Tongue (tissue), 1 donor: ENCODE measurements at regions not wholly inside any gene's neighbourhood (a gene's known extent, or its start where the extent isn't known, plus 50 kb on each side); places are given as distances from the start of the nearest gene placed in this dataset.
A peak's percentile ranks its signal among the peaks of the same experiment; 100 is the strongest.
"Not testable (repeated sequence)": the region's sequence is repeated elsewhere in the genome, so short reads cannot be mapped to it uniquely, and the experiment has no call there.

Experiments
- DNase-seq: peaks from one replicate; pipeline ENCODE4 v3.0.0-alpha.2; 2015

DNA sequence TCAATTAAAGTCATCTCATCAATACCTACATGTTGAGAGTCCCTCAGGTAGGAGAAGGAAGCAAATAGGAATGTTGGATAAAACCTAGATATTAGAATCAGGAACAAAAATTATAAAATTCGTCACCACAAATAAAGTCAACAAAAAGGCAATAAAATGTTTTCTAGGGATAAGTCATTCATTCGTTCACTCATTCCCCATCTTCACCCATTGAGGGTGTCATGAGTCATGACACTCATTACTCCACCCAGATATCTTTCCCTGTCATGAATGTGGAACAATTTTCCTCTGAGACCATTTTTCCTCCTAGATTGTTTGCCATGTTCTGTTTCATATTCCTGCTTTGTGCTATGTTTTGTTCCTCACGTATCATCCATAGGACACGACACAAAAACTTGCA lies 50.9 kb upstream of the OLIG3 start:
- DNase-seq, result no peak

DNA sequence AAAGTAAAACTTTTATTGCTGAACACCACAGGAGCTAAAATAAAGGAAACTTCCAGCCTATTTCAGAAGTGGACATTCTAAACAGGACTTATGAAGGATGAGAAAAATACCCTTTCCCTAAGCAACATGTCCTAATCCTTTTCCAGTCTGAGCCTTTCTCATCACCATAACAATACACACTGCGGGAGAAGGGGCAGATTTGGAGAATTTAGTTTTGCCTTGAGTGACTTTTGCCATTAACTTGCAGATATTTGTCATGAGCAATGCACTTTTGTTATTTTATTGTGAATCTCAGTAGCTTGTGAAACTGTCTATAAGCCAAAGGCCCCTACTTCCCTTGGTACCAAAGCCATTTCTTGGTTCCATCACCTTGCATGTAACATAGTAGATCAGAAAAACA lies 53.0 kb upstream of the OLIG3 start:
- no peak for DNase-seq

DNA sequence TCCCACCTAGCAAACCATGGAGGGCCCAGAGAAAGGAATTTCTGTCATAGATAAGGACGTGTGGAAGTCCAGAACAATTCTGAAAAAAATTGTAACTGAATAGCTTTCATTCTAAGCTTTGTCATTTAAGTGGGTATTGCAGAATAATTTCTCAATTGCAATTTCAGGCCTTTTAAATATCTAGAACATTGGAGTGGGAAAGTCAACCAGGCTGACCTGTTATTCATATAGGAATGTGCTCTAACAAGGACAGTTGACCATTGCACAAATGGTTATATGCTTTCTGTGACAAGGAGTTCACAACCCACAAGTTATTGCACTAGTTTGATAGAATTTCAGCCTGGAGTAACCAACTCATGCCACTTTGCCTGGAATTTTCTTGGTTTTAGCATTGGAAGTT lies 53.4 kb upstream of the OLIG3 start:
- DNase-seq, result no peak

DNA sequence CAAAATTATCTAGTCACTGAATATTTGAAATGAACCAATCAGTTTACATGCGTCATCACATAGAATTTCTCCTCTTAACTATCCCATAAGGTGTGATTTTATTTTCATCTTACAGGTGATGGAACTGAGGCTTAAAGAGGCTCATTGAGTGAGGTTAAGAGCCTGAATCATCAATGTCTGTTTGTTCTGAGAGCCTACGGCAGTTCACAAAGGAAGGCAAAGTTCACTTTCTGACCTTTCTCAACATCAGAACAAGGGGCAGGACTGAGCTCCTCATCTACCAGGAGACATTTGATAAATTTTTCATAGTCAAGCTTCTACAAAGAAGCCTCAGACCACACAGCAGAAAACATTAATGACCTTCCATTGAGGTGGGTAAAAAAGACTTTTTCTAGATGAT lies 54.9 kb upstream of the OLIG3 start:
- no peak for DNase-seq

DNA sequence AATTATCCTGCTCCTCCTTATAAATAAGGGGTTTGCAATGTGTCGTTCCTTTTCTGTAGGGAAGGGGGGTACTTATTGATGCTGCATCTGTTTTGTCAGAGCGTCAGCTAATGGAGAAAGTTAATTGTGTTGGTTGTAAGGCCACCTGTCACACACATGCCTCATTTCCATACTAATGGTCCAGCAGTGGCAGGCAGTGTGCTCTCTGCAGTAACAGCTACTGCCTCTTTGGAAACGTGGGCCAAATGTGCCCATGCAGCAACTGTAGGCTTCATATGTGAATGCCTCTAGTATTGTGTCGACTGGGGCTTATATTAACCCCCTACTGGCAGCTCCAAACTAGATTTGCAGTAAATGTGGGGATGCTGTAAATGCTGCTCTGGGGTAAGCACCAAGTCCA lies 56.3 kb upstream of the OLIG3 start:
- no peak for DNase-seq

DNA sequence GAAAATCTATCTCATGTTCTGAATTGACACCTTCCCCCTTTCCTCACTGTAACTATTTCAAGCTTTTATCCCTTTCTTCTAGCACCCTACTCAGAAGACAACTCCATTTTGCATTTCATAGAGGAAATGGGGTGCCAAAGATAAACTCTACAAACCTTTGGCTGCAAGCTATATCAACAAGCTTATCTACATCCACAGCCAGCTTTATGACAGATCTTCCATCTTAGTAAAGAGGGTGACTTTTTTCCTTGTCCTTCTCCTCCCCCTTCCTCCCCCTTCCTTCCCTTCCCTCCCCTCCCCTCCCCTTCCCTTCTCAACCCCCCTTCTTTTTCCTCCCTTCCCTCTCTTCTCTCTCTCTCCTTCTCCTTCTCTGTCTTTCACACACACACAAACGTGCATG lies 58.0 kb upstream of the OLIG3 start:
- DNase-seq, result no peak

DNA sequence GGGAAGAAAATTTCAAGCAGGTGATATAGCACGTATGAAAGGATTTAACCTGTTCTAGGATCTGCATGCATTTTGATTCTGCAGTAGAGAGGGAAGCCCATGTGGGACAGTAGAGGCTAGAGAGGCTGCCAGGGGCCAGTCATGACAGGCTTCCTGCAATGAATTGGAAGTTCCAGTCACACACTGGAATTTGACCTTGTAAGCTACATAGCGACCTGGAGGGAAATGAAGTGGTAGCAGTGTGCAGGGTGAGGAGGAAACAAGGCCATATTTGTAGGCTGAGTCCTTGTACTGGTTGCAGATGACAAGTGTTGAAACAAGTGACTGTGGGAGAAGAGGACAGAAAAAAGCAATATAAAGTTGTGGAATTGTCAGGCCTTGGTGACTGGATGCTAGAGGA lies 58.6 kb upstream of the OLIG3 start:
- DNase-seq, result no peak

DNA sequence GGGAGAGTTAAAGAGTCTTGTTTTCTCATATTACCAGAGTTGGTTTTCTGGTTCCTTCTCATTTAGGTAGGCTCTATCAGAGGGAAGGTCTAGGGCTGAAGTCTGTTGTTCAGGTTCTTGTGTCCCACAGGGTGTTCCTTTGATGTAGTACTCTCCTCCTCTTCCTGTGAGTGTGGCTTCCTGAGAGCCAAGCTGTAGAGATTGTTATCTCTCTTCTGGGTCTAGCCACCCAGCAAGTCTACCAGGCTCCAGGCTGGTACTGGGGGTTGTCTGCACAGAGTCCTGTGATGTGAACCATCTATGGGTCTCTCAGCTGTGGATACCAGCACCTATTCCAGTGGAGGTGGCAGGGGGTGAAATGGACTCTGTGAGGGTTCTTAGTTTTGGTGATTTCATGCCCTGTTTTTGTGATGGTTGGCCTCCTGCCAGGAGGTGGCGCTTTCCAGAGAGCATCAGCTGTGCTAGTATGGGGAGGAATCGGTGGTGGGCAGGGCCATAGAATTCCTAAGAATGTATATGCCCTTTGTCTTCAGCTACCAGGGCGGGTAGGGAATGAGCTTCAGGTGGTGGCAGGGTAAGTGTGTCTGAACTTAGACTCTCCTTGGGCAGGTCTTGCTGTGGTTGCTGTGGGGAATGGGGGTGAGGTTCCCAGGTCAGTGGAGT lies 65.5 kb upstream of the OLIG3 start:
- not testable (repeated sequence) for DNase-seq

DNA sequence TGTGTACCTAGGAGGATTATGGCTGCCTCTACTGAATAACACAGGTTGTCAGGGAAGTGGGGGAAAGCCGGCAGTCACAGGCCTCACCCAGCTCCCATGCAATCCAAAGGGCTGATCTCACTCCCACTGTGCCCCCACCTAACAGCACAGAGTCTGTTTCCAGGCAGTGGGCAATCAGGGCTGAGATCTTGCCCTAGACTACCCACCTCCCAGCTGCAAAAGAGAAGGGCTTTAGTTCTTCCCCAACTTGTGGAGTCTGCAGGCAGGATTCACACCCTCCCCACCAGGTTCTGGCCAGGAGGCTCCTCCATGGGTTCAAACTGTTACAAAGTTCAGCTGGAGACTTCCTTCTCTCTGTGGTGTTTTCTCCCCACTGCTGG lies 66.0 kb upstream of the OLIG3 start:
- DNase-seq, result no peak

DNA sequence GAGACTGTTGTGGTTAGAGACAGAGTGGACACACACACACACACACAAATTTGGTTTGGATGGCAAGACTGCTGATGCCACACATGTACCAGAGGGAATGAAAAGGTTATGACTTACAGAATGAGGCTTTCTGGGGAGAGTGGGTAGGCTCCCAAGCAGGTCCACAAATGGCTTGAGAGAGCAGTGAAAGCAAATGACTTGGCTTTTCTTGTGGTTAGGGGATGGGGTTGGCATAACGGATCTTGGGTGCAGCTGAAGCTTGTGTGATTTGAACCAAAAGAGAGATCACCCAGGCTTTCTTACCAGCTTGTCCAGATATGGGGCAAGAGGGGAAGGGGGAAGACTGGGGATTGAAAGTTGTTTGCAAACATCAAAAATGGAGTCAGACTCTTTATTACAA lies 73.9 kb upstream of the OLIG3 start:
- no peak for DNase-seq

DNA sequence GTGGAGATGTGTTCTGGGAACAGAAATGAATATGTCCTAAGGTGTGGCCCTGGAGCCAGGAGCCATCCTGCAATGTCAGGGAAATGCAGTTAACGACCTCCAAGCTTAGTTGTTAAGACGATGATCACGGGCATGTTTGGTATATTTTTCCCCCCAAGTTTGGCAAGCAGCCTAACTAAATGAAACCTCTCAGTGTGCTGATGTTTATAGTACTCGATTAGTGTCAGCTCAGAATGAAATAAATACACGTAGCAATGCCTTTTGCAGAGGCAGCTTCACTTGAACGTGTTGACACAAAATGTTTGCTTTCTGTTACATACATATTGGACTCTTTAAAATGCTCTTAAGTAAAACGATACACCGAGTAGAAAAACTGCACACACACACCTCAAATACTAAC lies 76.2 kb upstream of the OLIG3 start:
- DNase-seq, result peak; percentile 54

DNA sequence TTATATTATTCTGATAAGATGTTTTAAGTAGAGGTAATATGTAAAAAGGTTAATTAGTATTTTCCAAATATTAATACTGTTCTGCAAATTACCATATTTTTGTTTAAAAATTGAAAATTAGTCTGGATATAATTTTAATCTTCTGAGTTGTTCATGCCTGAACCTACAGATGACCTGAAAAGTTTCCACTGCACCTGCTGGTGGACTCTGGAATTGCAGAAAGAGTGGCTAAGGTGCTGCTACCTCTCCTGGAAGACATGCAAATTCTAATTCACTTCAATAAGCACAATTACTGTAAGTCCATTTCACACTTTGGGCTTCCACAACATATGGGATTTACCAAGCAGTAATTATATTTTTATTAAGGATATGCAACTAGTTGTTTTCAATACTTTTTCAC lies 77.7 kb upstream of the OLIG3 start:
- DNase-seq, result no peak

DNA sequence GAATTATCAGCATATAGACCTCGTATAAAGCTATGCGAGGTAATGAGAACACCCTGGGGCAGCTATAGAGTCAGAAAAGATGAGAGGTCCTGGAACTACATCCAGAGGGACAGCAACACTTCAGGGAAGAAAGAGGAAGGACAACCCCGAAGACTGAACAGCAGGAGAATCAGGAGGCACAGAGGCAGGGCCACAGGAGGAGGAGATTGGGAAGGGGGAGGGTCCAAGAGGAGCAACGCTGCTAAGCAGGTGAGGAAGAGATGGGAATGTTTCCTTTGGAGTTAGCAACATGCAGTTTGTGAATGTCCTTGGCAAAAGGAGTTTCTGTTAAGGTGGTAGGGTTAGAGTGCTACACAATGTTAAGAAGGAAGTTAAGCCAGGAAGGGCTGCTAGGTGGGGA lies 79.5 kb upstream of the OLIG3 start:
- DNase-seq, result no peak

DNA sequence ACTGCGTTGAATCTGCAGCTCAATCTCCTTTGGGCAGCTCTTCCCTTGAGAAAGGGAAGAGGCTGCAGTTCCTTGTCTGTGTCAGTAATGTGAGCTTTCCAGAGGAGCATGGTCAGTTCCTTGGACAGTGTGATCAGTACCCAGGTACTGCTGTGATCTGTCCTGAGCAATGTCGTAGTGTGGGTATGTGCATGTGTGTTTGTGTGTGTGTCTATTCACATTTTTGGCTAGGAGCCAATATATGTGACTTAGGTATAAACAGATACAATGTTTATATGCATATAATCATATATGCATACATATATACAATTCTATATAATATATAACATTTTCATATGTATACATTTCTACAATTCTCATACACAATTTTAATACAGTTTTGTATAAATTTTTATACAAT lies 85.4 kb upstream of the OLIG3 start:
- DNase-seq, result no peak

DNA sequence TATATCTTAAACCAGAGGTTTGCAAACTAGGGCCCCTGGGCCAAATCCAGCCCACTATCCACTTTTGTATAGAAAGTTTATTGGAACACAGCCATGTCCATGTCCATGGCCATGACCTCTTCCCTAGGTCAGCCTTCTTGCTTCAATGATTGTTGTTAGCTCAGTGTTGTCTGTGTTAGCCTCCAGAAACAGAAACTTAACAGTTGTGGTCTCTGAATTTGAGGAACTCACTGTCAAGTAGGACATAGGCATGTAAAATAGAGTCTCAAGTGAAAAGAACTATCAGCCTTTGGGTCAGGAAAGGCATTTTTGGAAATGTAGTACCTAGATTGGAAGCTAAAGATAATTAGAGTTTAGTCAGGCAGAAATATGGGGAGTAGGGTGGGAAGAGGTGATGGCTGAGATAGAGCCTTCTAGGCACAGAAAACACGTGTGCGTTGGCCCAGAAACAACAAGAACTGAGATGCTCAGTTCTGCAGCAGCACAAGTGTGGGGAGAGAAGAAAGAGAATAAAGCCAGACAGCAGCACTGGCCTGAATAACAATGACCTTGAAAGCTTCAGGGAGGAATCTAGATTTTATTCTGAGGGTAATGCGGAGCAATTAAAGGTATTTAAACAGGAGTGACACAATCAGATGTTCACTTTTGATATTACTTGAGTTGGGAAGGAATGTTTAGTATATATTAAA lies 87.0 kb upstream of the OLIG3 start:
- no peak for DNase-seq

DNA sequence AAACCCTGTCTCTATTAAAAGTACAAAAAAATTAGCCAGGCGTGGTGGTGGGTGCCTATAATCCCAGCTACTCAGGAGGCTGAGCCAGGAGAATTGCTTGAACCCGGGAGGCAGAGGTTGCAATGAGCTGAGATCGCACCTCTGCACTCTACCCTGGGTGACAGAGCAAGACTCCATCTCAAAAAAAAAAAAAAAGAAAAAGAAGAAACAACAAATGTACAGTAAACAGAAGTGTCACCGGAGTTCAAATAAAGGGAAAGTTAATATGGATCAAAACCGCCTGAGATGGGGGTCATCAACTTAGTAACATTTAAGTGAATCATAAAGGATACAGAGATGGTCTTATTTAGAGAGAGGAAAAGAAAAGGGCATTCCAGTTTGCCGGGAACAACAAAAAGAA lies 89.3 kb upstream of the OLIG3 start:
- not testable (repeated sequence) for DNase-seq

DNA sequence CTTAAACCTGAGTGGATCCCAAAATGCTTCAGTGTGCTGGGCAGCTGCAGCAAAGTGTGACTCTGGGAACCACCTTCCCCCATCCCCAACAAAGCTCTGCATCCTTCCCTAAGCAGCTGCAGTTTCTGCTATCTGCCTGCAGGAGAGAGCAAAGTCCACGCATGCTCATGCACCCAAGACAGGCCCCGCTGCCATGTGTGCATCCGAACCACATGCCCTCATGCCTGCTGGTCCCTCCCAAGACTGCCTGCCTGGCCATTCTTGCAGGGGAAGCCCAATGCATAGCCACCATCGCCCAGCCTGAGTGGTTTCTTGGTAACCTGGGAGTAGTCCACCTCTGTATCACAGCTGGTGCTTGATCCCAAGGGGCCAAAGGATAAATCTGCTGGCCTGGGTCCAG lies 94.3 kb upstream of the OLIG3 start:
- DNase-seq, result no peak

DNA sequence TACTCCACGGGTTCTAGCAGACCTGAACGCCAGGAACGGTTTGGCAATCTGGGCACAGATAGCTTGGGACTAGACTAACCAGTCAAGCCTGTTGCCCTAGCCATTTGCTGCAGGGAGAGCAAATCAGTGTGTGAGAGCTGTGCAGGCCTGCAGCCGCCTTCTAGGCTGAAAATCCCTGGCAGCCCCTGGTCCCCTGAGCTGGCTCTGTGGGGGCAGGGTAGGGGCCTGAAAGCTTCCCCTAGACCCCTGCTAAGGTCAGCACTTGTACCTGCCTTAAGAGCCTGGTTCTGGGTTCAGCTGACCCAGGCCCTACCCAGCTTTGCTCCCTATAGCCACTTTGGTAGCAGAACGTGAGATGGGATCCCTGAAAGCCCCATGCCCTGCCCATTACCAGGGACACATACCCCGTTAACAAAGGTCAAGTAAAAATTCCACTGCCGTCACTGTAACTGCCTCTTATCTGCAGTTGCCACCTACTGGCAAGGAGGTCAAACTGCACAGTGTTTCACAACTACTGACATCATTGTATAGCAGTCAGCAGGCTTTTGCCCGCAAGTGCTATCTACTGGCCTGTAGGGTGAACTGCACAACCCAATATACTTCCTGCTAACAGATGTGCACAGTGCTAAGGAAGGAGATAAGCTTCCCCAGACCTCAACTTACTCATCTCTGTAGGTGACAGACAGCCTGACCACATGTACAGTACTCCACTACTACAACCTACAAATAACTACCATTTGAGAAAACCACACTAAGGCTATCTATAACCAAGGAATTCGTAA lies 95.1 kb upstream of the OLIG3 start:
- DNase-seq, result no peak

DNA sequence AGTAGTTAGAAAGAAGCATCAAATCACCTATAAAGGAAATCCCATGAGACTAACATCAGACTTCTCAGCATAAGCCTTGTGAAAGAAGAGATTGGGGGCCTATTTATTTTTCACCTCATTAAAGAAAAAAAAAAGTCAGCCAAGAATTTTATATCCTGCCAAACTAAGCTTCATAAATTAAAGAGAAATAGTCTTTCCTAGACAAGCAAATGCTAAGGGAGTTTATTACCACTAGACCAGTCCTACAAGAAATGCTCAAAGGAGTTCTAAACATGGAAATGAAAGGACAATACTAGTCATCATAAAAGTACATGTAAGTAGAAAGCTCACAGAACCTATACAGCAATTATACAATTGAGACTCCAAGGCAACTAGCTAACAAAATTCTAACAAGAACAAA lies 96.5 kb upstream of the OLIG3 start:
- DNase-seq, result no peak

DNA sequence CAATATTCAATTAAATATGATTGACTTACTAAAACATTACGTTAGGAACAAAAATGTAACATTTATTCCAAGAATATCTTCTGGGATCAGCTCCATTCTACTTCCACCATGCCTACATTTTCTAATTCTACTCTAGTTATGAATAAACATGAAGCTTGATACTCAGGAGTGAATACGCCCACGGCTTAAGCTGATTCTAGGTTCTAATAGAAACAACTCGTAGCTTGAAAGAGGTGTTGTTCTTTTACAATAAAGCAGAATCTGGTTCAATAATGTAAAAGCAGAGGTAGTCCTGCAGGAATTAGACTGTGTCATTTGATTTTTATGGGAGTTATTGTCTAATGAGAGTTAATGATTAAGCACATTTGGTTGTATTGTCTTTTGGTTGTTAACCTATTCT lies 107.3 kb upstream of the OLIG3 start:
- DNase-seq, result no peak

DNA sequence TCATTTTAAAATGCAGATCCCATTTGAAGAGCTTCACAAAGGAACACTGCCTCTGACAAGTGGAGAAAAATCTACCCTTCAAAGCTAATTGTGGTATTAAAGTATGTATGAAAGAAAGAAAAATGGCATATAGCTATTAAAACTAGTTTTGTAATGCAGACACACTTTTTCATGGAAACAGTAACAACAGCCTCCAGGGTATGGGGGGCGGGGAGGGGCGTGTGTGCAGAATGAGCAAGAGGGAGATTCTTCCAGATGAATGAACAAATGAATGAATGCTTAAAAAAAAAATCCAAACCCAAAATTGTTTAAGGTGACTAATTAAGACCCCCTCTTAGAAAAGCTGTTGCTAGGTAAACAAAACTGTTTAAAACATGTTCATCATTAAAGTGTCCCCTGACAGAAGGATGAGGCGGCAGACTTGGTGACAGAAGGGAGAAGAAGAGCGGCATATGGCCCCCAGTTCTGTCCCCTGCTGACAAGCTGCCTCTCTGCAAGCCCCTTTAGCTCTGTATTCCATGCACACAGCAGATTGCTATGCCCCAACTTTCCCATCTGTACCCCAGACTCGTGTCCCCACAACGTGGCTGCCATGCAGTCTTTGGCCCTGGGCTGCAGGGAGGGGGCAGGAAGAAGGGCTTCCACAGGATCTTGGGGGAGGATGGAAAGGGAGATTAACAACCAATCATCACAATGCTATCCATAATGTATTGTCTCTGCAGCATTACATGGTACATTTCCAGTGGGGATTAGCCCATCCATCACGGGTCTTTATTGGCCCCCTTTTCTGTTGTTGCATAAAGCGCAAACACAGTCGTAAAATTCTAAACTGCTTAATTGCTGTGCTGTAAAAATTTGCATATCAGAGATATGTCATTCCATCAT lies 108.4 kb upstream of the OLIG3 start:
- DNase-seq, result no peak

DNA sequence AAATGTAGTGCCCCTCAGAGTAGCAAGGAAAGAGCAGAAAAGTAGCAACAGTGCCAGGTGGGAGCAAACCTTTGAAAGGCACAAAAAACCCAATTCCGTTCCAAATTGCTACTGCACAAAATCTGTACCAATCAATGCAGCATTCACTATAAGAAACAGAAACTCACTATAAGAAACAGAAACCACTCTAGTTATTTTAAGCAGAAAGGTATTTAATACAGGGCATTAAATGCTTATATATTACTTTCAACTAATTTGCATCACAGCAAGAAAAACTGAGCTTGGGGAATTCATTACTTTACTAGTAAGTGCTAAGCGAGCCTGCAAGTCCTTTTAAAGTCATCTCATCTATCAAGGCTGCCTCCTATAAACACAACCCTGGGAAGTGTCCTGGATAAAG lies 116.5 kb upstream of the OLIG3 start:
- no peak for DNase-seq

DNA sequence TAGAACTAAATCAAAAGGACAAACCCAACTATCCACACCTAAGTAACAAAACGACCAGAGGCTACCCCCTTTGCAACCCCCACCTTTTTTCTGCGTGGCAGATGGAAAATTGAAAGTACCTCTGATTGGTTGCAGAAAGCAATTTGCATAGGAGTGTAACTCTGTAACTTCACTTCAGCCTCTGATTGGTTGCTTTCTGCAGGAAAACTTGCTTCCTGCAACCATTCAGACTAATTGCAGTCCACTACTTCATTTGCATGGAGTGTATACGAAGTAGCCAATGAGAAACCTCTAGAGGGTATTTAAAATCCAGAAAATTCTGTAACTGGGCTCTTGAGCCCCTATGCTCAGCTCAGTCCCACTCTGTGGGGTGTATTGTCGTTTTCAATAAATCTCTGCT lies 129.1 kb upstream of the OLIG3 start:
- DNase-seq, result no peak
